HG03095 (cell line): ENCODE measurements at regions not wholly inside any gene's neighbourhood (a gene's known extent, or its start where the extent isn't known, plus 50 kb on each side); places are given as distances from the start of the nearest gene placed in this dataset.
"Not testable (repeated sequence)": the region's sequence is repeated elsewhere in the genome, so short reads cannot be mapped to it uniquely, and the experiment has no call there.

Experiments
- ATAC-seq: cut with Tn5 transposase; IDR thresholded peaks from one replicate; pipeline ENCODE4 v1.9.1; 2021; ENCODE audit warnings: moderate library complexity; ENCODE audit not compliant: unreplicated experiment

GRCh38 chr11:67877316-67877715 lies 126.6 kb downstream of the UNC93B1 start:
- ATAC-seq: not testable (repeated sequence)

GRCh38 chr11:67873223-67873622 lies 130.7 kb downstream of the UNC93B1 start:
- not testable (repeated sequence) for ATAC-seq

- ATAC-seq: not testable (repeated sequence)
Observed at GRCh38 chr11:67871168-67871567, 132.7 kb downstream of the UNC93B1 start.

- not testable (repeated sequence) for ATAC-seq
Observed at GRCh38 chr11:67862896-67863295, 141.0 kb downstream of the UNC93B1 start.

GRCh38 chr11:67859513-67860161 lies 144.3 kb downstream of the UNC93B1 start:
- ATAC-seq: not testable (repeated sequence)

- ATAC-seq: not testable (repeated sequence)
Observed at GRCh38 chr11:67850747-67851146, 153.2 kb downstream of the UNC93B1 start.

GRCh38 chr11:67849766-67850165 lies 154.1 kb downstream of the UNC93B1 start:
- ATAC-seq: not testable (repeated sequence)

GRCh38 chr11:67847896-67848875 lies 155.7 kb downstream of the UNC93B1 start:
- not testable (repeated sequence) for ATAC-seq

GRCh38 chr11:67846303-67846702 lies 157.6 kb downstream of the UNC93B1 start:
- not testable (repeated sequence) for ATAC-seq

- ATAC-seq: not testable (repeated sequence)
Observed at GRCh38 chr11:67845296-67845695, 158.6 kb downstream of the UNC93B1 start.

- ATAC-seq: not testable (repeated sequence)
Observed at GRCh38 chr11:67840599-67840998, 163.3 kb downstream of the UNC93B1 start.

- not testable (repeated sequence) for ATAC-seq
Observed at GRCh38 chr11:67830152-67830551, 155.7 kb upstream of the ALDH3B2 start.

GRCh38 chr11:67826951-67827296 lies 152.5 kb upstream of the ALDH3B2 start:
- not testable (repeated sequence) for ATAC-seq

- ATAC-seq: not testable (repeated sequence)
Observed at GRCh38 chr11:67826028-67826950, 151.9 kb upstream of the ALDH3B2 start.

- ATAC-seq: not testable (repeated sequence)
Observed at GRCh38 chr11:67824861-67825260, 150.4 kb upstream of the ALDH3B2 start.

- ATAC-seq: no peak
Observed at GRCh38 chr11:67820081-67820480, 145.7 kb upstream of the ALDH3B2 start.

GRCh38 chr11:67817558-67817957 lies 143.1 kb upstream of the ALDH3B2 start:
- not testable (repeated sequence) for ATAC-seq

GRCh38 chr11:67809301-67809700 lies 134.9 kb upstream of the ALDH3B2 start:
- ATAC-seq: not testable (repeated sequence)

- not testable (repeated sequence) for ATAC-seq
Observed at GRCh38 chr11:67807896-67808295, 133.5 kb upstream of the ALDH3B2 start.

- not testable (repeated sequence) for ATAC-seq
Observed at GRCh38 chr11:67806728-67807235, 132.4 kb upstream of the ALDH3B2 start.
